HG03442 (cell line): ENCODE measurements at regions not wholly inside any gene's neighbourhood (a gene's known extent, or its start where the extent isn't known, plus 50 kb on each side); places are given as distances from the start of the nearest gene placed in this dataset.

Source experiments
- ATAC-seq: cut with Tn5 transposase; IDR thresholded peaks from one replicate; pipeline ENCODE4 v1.9.1; 2021; ENCODE audit warnings: mild to moderate bottlenecking, moderate library complexity; ENCODE audit not compliant: unreplicated experiment

DNA sequence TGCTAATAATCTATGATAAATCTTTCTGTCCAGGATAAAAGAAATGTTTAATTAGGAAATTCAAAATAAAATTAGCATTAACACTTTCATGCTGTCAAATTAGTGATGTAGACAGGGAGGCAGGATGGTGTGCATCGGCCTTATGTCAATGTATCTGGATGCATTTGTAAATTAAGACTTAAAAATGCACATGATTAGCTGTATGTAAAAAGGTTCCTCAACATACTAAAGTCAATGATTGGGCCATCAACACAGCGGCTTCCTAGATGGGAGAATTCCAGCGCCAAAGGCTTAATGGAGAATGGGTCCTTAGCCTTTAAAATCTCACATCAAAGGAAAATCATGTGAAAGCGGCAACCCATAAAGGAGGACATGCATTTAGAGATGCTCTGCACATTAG, 77.5 kb upstream of the ZEB2 start:
- no peak for ATAC-seq

DNA sequence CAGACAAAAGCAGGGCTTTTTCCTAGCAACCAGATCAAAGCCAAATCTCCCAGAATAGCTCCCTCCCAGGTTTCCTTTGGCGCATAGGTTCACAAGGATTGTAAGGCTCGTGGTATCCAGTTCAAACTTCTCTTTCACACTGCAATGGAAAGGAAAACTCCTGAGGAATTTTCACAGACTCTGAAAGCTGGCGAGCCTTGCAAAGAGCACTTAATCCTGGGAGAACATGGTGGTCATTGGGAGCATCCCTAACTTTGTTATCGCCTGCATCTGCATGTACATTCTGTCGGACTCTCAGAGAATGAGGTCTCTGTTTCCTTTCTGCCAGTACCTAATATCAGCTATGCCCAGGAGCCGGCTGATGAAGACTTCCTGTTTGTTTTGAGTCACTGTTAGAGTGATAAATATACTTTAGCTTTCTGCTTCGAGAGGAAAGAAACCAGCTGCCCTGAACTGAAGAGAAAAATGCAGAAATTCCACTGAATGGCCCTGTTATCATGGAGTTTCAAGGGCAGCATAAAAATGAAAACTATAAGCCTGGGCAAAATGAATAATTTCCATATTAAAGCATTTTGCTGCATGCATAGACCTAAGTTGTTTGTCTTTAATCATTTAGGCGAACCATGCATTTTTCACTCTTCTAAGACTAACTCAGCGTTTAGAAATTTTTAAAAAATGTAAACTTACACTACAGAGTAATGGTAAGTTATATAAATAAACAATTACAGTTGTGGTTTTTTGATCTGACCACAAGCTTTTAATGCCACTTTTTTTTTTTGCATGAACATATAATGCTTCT, 76.4 kb upstream of the ZEB2 start:
- peak; percentile 93 for ATAC-seq

DNA sequence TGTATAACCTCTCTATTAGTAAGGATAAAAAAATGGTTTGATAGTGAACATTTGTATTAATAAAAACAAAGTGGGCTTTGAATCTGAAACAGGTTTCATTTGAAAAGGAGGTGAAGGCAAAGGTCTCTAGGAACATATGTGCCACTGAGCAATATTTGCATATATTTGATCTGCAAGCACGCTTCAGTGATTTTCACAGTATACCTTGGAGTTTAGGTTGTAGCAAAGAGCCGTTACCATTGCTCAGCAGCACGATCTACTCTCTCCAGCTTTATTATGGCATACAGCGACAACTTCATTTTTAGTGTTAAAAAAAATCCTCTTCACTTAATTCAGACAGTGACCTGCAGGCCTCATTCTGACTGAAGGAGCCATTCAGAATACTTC, 75.8 kb upstream of the ZEB2 start:
- ATAC-seq = no peak

DNA sequence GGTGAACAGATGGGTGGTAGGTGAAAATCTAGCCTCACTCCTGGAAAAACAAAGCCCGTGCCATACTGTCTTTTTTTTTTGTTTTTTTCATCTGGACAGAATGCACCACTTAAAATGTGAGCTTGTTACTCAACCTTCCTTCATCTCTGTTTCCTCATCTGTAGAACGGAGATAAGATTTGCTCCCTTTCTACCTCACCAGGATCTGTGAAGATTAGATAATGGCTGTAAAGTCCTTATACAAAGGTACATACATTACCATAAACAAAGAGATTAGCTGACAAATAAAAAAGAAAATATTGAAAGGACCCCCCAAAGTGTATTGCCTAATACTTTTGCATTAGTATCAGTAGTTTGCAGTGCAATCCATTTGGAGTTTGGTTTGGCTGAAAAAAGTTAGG, 75.4 kb upstream of the ZEB2 start:
- no peak for ATAC-seq

DNA sequence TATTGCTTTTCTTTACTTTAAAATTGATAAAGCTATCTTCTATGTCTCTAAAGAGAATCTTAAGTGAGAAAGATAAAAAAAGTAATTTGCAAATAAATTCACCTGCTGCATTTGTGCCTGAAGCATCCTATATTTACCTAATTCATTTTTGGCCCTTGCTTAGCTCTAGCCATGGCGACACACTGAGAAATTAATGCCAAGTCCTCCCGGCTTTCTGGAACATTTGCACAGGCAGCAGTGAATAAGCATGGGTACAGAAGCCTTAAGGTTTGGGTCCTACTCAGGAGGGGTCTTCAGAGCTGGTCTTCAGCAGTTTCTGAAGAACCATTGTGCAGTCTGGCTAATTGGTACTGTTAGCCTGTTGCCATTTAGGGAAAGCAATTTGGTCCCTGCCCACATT, 73.9 kb upstream of the ZEB2 start:
- ATAC-seq = no peak

DNA sequence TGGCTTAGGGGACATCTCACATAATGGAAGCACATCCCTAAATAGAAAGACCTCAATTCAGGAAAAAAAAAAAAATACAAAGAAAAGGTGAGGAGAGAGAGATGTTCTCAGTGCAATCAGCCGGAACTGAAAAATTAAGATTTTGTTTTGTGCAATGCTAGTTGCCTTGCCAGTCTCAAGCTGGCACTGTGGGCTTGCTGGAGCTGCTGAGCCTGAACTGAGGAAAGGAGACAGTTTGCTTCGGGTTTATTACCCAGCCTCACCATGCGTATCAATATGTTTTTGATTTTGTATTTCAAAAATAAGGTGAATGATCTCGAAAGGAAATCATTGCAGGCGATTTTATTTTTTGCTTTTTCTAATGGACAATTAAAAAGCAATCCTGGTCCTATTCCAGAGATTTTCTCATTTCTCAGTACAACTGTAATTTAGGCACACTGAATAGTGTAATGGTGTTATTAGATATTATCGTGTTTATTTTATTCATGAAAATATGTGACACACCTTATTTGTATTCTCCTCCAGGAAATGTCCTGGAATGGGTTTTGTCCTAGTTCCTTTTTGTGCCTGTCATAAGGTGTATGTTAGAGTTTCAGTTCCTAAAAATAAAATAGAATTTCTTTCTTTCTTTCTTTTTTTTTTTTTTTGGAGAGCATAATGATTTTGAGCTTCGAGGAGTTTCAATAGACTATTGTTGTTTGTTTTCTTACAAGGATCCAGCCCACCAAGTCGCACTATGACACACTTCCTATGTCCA, 72.8 kb upstream of the ZEB2 start:
- no peak for ATAC-seq

DNA sequence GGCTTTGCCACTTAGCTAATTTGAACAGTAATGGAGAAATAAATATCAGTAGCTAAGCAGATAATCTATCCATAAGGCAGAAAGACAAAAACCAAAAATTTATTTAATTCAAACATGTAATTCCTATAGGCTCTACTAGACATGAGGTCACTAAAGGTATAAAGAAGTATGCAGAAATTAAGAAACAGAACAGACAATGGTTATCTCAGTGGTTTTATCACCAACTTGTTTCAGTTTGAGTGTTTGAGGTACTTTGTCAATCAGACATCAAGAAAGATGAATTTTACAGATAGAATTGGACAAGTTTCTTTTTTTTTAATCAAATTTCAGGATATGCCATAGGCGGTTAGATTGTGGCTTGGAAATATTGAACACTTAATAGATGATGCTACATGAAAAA, 67.4 kb upstream of the ZEB2 start:
- ATAC-seq = no peak

DNA sequence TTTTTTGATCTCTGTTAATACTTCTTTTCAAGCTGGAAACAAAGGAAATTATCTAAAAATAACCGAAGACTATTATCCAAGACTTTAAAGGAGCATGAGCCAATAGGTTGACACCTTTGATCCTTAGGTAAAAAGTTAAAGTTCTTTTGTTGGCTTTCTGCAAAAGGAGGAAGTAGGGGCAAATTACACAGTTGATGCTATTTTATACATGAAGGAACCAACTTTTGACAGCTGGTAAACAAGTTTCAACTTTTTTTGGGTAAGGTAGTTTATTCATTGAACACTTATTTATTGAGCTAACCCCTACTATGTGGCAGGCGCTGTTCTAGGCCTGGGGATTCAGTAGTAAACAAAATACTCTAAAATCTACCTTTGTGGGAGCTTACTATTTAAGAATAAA, 66.6 kb upstream of the ZEB2 start:
- no peak for ATAC-seq

DNA sequence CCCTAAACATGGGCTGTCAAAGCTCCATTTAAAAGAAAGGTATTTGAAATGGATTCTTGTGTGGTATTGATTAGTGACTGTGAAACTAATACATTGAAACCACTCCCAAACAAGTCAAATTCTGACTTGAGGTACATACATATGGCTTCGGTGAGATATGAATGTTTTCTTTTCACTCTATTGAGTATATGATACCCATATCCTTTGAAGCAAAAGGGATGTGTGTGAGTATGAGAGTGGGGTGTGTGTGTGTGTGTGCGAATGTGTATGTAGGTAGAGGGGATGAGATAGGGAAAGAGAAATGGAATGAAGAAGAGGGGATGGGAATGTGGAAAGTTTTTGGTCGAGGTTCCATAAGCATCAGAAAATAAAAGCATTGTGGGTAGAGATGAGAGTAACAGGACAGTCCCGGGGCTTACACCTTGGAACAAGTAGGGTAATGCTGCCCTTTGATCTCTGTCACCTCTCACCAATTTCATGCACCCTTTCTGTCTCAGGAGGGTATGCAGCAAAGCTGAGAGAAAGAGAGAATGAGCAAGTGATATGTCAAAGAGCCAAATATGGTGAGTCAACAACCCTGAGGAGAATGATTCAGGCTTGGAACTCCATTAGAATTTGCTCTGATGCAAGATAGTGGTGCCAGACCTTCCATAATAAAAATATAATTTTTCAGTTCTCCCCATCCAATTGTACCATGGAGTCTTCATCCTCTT, 64.0 kb upstream of the ZEB2 start:
- no peak for ATAC-seq

DNA sequence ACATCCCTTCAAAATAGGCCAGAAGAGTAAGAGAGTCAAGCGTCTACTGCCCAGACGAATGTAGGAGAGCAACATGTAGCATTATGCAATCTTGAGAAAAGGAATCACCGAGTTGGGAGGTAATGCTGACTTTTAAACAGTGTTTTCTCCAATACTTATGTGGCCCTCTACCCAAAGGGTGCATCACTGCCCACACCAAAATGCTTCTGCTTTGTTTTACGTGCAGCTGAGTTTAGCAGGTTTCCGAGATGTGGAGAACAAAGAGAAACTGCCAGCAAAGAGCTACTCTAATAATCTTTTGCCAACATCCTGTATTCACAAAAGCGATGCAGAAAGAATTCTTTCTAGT, 63.4 kb upstream of the ZEB2 start:
- no peak for ATAC-seq

DNA sequence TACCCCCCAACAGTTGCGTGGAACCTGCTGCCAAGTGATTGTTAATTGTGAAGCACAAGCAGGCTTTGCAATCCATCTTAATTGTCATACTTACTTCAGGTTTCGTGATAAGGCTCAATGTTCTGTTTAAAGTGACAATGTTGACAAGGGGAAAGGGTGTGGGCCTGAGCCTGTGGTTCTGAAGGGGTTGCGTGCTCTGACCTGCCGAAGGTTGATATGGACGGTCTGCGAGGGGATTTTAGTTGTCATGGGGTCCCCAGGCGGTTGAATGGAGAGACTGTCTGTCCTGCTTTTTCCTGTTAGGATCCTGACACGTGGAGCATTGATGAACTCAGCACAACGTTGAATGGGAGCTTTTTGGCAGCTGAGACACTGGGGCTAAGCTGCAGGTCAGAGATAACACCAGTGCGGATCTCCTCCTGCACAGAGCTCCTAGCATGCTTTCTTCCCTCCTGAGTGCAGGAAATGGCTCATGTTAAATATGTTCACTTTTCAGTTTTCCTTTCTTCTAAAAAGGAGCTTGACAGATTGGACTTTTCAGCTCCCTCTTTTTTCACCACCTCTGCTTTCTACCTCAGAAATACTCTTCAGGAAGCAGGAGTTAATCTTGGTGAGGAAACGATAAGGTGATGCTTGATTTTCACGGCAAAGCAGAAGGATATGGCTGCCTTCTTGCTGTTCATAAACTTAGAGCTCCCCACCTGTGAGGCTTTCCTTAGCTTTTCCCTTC, 62.9 kb upstream of the ZEB2 start:
- ATAC-seq = no peak

DNA sequence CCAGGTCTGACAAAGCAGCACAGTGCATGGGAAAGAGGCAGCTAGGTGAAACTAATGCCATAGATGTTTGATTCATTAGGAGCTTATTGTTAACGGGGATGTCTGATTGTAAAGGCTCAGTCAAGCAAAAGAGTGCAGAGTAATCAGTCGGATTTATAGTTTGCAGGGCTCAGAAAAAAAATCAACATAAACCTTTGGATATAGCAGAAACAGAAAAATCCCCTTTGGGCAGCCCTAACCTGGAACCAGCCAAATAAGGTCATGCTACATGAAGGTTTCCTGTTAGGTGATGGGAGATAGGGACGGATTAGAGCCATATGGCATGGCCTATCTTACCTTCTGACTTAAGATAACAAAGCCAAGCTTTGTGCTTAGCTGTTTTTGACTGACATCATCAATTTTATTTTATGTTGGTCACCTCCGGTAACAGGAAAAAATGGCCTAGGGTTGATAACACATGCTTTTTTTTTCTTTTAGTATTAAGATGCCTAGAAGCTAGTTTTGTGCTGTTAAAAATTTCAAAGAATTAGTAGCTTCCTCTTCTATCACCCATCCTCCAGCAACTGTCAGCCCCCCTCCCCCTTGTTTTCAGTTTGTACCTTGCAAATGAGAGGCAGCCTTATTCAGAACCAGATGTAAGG, 60.7 kb upstream of the ZEB2 start:
- ATAC-seq = no peak

DNA sequence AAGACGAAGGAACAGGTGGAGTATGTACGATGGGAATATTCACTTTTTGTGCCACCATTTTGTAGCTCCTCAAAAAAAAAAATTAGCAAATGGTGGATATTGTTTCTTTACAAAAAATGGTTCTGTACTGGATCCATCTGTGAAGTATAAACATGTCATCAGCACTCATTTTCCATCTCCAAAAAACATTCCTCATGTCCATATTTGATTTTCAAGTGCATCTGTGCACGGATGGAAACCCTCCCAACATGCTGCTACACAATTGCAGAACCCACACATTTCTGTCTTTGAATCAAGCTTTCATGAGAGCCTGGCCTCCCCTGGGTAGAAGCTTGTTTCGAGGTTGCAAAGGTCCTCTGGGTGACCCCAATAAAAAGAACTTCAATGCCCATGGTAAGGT, 59.6 kb upstream of the ZEB2 start:
- no peak for ATAC-seq

DNA sequence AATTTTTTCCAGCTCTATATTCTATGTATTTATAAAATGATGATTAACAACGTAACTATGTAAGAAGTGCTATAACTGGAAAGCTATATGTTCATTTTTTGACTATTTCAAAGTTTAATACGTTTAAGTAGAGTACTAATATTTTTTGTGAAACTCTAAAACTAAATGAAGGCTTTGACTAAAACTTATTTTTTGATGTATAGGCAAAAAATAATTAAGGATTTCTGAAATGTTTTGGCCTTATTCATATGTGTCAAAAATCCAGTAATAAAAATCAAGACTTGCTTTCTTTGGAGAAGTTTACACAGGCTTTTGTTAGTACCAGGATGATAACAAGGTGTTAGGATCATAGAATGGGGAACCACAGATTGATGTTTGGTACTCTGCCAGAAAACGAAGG, 58.2 kb upstream of the ZEB2 start:
- no peak for ATAC-seq

DNA sequence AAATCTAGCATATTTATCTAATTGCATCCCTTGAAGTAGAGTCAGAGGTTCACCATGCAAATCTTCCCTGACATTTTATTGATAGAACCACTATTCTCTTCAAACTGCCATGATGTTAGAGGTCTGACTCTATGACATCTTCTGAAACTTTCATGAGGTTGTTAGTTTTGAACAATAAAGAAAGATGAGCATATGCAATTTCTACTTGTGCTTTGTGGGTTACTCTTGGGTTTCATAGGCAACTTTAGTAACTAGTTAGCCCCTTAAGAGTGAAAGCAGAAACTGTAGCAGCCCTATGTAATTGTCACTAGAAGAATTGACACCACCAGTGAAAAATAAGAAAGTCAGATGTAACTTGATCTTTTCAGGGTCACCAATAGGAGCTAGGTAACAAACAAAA, 53.1 kb upstream of the ZEB2 start:
- no peak for ATAC-seq

DNA sequence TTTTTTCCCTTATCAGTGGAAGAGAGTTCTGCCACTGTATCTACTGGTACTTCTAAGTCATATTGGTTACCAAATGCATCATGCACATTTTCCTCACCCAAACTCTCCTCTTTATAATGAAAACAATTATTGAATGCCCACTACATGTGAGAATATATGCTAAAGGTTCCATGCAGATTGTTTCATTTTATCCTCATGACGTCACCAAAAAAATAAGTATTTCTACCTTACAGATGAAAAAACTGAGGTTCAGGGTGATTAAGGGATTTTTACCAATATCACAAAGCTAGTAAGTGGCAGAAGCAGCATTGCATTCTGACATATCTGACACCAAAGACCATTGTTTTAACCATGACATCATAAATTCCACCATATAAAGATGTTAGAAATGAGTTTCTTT, 51.9 kb upstream of the ZEB2 start:
- ATAC-seq = no peak

DNA sequence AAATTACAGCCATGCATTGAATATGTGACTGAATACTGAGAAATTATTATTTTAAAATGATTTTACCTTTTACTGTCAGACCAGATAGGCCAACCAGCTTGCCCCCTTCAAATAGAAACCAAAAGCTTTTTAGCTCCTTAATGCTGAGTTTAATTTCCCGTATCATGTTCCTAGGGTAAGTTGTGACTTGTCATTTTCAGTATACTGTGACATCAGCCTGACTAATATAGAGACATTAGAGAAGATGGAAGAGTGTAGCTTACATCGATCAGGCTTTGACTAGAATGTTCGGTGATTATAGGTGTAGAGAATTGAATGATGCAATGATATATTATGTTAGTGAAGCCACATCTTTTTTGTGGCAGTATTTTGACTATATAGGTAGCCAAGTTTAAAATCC, 50.6 kb upstream of the ZEB2 start:
- no peak for ATAC-seq
